Fibroblast of skin of left quadriceps (primary cell): ENCODE measurements at regions not wholly inside any gene's neighbourhood (a gene's known extent, or its start where the extent isn't known, plus 50 kb on each side); places are given as distances from the start of the nearest gene placed in this dataset.

Experiments
- DNase-seq, 2 experiments: peaks; one replicate each; pipeline ENCODE4 v3.0.0-alpha.2; 2013; ENCODE audit warnings: low read depth in 2 of 2

- peak; percentile 52 to 64 for DNase-seq
Observed at GRCh38 chr21:35850029-35850428, 210.3 kb downstream of the SETD4 start.

GRCh38 chr21:35849144-35849543 lies 211.2 kb downstream of the SETD4 start:
- DNase-seq: no peak

DNA sequence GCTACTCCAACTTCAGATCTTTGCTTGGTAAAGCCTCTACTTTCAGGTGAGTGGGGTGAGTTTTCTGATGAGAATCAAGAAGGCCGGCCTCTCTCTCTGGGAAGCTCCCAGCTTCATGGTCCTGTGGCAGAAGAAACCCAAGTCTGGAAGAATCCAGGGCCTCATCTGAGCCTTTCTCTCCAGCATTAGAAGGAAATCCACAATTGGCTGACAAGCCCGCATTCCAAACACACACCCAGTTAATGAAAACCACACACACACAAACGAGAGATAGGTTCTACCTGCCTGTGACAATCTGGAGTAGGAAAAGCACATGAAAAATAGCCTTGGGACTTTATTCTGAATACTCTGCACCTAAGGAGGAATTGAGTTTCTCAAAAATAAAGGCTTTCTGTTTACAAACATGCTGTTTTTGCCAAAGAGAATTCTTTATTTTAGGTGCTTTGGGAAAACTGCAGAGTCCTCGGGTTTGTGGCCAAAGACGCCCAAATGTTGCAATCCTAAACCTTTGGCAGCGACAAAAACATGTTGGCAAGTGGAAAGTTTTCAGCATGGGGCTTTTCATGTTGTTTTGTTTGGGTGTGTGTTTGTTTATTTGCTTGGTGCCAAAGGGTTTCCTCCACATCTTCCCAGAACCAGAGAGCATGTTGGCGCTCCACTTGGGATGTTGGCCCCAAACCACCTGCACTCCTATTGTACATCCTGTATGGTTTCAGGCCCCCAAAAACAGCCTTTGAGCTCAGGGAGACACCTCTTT lies 216.2 kb downstream of the SETD4 start:
- no peak for DNase-seq

- DNase-seq: no peak
Observed at GRCh38 chr21:35840949-35841348, 219.4 kb downstream of the SETD4 start.

- peak; percentile 69 to 73 for DNase-seq
Observed at GRCh38 chr21:35840197-35840799, 220.0 kb downstream of the SETD4 start.

GRCh38 chr21:35838987-35839763 lies 221.2 kb downstream of the SETD4 start:
- no peak for DNase-seq

DNA sequence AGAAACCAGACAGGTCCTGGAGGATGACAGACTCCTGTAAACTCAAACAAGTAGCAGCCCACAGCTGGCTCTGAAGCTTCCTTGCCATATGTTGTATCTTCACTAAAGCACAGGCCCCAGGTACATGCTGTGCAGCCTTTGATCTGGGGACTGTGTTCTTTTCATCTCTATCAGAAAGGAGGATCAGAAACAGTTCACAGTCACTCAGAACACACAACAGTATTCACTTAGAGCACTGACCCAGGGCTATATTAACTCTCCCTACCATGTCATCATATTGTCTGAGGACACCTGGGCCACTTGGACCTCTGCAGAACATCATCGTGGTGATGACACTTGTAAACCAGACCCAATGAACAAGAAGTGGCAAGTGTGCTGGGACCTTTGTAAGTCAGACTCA lies 222.0 kb downstream of the SETD4 start:
- no peak for DNase-seq

- DNase-seq: no peak
Observed at GRCh38 chr21:35833991-35834390, 226.3 kb downstream of the SETD4 start.

DNA sequence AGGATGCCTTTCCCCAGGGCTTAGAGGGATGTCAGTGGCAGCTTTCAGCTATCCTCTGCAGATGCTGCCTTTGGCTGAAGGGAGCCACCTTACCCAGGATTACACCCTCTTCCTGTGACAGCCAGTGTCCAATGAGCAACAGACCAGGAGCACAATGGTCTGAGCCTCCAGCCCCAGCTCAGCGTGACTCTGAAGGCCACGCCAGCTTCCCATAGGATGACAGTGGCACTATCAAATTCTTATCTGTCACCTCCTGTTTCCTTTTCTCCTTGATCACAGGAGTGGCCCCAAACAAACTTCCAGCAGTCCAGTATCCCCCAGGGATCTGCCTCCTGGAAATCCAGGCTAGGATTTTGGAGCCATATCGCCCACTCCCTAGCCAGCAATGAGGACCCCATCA lies 226.9 kb downstream of the SETD4 start:
- no peak for DNase-seq

DNA sequence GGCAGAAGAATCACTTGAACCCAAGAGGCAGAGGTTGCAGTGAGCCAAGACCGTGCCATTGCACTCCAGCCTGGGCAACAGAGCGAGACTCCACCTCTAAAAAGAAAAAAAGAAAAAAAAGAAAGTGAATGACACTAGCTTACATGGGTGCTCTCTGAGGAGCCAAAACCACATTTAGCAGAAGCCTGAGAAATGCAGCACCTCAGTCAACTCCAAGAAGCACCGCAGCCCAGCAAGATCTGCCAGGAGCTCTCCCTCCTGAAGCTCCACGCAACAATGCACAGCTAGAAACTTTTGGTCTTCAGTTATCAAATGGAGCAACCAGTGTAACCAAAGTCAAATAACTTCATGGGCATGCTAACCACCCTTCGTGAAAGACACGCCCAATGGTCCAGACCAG lies 229.1 kb downstream of the SETD4 start:
- no peak for DNase-seq

DNA sequence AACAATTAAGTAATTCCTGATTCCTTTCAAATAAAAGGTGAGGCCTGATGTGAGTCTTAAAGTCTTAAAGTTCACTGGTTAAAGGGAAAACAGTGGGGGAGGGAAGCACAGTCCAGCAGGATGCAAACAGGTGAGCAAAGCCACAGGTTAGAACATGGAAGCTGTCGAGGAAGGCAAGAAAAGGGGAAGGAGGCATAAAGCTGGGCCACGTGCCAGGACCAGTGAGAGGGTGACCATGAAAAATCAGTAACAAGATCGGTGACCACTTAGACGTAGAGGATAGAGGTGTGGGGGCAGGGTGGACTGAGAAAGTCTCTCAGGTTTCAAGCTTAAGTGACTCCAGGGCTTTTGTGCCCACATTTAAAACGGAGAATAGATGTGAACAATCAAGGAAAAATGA lies 231.3 kb downstream of the SETD4 start:
- DNase-seq: no peak

DNA sequence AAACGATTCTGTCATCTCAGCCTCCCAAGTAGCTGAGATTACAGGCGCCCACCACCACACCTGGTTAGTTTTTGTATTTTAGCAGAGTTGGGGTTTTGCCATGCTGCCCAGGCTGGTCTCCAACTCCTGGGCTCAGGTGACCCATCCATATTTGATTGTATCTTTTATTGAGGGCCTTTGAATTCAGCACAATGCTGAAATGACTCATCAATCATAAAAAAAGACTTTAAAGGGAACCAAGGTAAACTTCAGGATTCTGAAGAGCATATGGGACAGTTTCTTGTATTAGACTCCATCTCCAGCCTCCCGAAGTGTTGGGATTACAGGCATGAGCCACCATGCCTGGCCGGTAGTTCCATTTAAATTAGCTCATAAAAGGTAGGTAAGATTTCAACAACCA lies 232.2 kb downstream of the SETD4 start:
- DNase-seq: no peak

DNA sequence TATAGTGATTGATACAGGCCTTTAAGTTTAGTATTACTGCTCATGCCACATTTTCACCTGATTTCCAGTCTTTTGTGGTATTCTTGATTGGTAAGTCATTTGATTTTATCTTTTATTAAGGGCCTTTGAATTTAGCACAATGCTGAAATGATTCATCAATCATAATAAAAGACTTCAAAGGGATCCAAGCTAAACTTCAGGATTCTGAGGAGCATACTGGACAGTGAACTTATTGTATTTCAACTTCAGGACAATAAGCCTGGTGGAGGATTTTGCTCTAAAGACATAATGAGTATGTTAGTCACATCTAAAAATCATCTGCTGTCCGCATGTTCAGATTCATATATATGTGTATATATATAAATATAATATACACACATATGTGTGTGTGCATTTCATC lies 233.3 kb downstream of the SETD4 start:
- DNase-seq: no peak

- no peak for DNase-seq
Observed at GRCh38 chr21:35825370-35826353, 234.7 kb downstream of the SETD4 start.

DNA sequence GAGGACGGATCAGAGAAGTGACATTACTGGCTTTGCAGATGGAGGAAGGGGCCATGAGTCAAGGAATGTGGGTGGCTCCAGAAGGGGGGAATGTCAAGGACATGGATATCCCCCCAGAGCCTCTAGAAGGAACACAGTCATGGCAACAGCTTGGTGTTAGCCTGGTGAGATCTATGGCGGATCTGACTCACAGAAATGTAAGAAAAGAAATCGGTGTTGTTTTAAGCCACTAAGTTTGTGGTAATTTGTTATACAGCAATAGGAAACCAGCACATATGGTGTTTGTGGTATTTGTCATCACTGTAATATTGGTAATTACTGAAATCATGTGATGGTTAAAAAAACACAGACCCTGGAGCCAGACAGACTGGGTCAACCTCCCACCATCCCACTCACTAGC lies 236.2 kb downstream of the SETD4 start:
- peak in 1 of 2 experiments; percentile 6 for DNase-seq

DNA sequence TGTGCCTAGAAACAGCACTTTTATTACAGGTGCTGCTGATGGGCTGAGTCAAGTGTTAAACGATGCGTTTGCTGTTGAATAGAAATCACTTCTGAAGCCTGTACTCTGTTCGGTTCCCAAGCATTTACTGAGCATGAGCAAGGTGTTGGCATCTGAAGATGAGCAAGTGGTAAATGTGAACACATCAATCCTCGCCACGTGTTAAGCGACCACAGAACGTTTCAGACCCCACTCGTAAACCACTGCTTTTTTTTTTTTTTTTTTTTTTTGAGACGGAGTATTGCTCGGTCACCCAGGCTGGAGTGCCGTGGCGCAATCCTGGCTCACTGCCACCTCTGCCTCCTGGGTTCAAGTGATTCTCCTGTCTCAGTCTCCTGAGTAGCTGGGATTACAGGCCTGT lies 241.2 kb downstream of the SETD4 start:
- no peak for DNase-seq

GRCh38 chr21:35818597-35818996 lies 241.7 kb downstream of the SETD4 start:
- DNase-seq: no peak

GRCh38 chr21:35814858-35815619 lies 245.3 kb downstream of the SETD4 start:
- no peak for DNase-seq

DNA sequence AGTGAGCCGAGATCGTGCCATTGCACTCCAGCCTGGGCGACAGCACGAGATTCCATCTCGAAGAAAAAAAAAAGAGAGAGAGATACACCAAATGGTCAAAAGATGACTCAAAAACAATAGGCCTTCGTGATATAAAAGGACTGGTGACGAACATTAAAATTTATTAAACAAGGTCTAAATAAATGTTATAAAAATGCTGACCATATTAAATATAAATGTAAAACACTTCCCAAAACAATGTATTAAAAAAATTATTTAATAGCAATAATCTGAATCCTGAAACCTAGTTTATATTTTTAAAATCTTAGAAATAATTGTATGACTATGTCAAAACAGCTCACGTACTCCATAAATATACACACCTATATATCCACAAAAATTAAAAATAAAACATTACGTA lies 247.6 kb downstream of the SETD4 start:
- no peak for DNase-seq

DNA sequence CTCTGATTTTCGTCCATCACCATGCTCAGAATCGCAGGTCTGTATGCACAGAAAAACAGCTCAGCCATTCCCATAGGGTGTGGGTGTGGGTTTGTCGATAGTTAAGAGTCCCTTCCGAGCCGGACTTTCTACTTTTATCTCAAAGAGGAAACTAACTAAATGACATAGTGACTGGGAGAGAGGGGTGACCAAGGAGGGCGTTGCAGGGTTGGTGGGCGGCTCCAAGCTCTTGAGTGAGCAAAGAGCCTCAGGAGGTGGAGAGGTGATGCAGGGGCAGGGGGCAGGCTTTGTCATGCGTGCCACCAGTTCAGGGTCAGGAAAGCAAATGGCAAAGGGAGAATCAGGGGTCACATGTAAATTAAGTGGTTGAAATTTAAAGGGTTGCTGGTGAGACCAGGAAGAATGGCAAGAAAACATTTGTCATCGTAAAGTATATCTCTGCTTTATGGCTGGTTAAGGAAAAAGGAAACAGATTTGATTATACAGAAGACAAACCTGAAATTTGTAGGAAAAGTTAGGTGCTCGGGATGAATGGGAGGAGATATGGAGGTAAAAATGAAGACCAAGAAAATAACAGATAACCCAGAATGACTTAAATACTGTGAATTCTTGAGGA lies 249.0 kb downstream of the SETD4 start:
- DNase-seq: no peak
